Left renal cortex interstitium (tissue), 4 donors: ENCODE measurements at regions not wholly inside any gene's neighbourhood (a gene's known extent, or its start where the extent isn't known, plus 50 kb on each side); places are given as distances from the start of the nearest gene placed in this dataset.
"Not testable (repeated sequence)": the region's sequence is repeated elsewhere in the genome, so short reads cannot be mapped to it uniquely, and the experiment has no call there.

Experiments
- DNase-seq, 4 donors: peaks; one replicate each; pipeline ENCODE4 v3.0.0-alpha.2; 2013; ENCODE audit warnings: low read depth in 4 of 4, low spot score in 2 of 4, missing footprints in 1 of 4

DNA sequence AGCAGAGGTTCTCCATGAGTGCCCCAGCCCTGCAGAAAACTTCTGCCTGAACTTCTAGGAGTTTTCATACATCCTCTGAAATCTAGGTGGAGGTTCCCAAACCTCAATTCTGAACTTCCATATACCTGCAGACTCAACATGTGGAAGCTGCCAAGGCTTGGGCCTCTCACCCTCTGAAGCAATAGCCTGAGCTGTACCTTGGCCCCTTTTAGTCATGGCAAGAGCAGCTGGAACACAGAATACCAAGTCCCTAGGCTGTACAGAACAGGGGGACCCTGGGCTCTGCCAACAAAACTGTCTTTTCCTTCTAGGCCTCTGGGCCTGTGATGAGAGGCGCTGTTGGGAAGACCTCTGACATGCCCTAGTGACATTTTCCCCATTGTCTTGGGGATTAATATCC is 494.3 kb upstream of the FOXG1 start:
- no peak for DNase-seq

DNA sequence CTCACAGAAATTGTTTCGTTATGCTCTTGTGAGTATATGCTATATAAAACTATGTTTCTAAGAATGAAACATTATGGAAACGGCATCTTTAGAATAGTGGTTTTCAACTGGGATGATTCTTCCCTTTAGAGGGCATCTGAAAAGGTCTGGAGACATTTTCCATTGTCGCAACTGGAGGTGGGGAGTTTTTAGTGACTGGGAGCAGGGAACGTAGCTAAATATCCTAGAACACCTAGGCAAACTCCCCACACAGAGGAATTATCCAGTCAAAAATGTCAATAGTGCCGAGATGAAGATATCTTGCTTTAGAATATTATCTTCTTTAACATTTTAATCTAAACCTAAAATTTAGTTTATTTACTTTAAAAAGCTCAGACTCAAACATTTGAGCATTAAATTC is 486.1 kb upstream of the FOXG1 start:
- DNase-seq = no peak

DNA sequence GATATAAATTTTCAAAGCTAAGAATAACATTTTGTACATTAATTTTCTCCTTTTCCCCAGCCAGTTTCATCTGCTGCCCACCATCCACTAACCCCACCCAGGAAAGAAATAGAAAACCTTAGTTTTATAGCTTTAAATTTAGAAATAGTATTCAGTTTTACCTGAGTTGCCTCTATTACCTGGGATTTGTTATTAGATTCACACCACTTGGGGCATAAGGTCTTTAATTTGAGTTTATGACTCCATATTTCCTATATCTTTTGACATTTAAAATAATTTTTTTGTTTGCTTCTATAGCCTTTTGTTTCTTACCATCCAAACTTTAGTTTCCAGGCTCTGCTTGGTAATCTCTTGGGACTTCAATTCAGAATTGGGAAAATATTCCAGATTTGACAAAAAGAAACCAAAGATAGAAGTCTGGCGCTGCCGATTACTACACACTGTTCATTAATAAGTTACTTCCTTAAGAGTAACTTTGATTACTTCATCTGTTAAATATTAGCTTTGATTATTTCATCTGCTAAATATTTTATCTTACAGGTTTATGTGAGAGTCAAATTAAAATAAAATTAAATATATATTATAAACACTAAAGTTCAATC is 485.5 kb upstream of the FOXG1 start:
- no peak for DNase-seq

DNA sequence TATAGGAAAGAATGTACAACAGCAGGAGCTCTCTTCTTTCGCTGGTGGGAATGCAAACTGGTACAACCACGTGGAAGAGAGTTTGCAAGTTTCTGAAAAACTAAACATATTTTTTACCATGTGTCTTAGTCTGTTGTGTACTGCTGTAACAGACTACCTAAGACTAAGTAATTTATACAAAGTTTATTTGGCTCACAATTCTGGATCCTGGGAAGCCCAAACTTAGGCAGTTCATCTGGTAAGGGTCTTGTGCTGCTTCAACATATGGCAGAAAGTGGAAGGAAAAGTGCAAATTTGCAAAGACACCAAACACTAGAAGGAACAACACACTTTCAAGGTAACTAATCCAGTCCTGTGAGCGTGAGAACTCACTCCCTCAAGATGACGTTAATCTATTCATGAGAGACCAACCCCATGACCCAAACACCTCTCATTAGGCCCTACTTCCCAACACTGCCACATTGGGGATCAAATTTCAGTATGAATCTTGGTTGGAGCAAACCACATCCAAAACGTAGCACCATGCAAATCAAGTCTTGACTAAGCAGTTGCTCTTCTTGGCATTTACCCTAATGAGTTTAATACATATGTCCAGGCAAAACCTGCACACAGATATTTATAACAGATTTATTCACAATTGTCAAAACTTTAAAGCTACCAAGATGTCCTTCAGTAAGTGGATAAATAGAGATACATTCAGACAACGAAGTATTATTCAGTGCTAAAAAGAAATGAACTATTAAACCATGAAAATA is 481.9 kb upstream of the FOXG1 start:
- DNase-seq = no peak

DNA sequence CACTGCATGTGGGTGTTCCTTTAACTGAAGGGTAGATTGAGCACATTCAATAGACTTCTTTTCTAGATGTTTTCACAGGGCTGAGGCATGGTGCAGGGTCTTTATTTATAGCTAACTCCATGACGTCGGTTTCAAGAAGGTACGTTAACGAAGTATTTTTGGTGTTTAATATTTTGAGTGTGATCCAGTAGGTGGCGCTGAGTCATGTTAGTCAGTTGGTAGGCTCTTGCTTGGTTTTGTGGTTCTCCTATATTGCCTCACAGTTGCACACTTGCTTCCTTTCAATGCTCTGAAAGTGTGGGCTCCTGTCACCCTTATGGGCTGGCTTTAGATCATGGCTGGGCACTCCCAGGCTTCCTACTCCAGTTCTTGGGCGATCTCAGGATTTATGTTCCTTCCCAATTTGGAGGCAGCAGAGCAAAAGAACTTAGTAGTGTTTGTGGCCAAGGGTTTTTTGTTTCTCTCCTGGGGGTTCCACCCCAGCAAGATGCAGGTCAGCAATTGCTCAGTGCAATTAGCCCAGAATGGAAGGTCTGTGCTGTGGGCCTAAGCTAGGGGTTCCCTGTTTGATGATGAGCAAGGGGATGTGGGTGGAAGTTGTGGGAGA is 471.6 kb upstream of the FOXG1 start:
- DNase-seq = no peak

DNA sequence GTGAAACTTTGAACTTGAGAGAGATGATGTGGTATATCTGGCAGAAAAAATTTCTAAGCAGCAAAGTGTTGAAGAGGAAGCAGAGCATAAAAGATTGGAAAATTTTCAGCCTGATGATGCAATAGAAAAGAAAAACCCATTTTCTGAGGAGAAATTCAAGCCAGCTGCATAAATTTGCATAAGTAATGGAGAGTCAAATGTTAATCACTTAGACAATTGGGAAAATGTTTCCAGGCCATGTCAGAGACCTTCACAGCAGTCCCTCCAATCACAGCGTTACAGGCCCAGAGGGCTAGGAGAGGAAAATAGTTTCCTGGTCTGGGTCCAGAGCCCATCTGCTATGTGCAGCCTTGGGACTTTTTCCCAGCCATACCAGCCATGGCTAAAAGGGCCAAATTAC is 469.0 kb upstream of the FOXG1 start:
- no peak for DNase-seq

DNA sequence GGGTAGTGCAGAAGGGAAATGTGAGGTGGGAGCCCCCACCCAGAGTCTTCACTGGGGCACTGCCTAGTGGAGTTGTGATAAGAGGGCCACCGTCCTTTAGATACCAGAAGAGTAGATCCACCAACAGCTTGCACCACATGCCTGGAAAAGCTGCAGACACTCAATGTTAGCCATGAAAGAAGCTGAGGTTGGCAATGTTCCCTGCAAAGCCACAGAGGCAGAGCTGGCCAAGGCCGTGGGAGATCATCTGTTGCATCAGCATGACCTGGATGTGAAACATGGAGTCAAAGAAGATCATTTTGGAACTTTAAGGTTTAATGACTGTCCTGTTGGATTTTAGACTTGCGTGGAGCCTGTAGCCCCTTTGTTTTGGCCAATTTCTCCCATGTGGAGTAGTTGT is 468.4 kb upstream of the FOXG1 start:
- DNase-seq = no peak

DNA sequence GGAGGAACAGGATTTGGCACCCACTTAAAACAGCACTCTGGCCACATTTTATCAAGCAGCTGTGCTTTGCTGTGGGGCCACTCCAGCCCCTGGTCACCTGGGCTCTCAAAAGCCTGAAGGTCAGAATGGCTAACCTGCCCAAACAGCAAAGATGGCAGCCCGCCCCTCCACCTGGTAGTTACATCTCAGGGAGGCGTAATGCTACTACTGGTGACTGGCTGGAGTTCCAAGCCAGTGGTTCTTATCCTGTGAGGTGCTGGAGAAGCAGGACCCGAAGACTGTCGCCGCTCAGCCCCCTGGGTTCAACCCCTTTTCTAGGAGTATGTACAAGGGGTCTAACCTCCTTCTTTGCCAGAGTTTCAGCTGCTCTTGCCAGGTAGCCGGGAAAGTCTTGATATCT is 467.4 kb upstream of the FOXG1 start:
- no peak for DNase-seq

DNA sequence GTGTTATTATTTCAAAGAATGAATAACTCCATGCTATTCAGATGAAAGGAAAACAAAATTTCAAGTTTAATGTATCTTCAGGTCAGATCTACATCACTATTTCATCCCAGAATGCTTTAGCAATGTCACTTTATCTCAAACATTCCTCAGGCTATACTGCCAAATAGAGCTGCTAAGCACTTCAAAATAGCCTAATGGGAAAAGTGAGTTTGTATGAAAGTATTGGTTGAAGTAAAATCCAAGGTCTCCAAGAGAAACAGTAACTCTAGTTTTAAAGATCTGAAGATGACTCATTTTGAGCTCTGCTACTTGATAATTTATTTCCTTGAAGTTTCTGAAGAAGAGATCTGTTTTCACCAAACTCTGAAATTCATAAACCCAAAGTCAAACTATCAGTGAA is 466.2 kb upstream of the FOXG1 start:
- DNase-seq = no peak

DNA sequence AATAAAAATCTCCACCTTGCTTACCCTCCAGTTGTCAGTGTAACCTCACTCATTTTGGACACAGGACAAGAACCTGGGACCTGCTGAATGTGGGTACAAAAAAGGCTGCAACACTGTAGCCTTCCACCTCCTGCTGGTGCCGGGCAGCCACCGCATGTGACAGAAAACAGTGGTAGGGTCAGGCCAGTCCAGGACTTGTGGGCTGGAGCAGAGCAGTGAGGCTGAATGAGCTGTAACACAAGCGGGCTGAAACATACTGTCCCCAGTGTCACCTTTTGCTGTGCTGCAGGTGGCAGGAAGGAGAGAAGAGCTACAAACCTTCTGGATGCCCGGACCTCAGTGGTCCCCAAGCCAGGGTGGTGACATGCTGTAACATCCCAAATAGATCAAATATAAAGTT is 465.4 kb upstream of the FOXG1 start:
- no peak for DNase-seq

DNA sequence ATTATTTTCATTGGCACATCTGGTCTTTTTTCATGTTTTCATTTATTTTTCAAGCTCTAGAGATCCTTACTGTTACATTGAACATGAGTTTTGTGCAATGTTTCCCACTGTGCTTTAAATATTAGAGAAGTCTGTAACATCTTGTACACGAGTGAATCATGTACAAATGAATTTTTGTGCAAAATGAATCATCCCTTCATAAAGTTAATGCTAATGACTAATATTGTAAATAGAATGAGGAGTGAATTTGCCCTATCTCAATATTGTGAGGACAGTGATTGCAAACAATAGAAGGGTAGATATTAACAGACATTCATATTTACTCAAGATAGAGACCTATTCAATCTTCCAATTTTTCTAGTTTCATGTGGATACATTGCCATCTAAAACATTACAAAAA is 463.3 kb upstream of the FOXG1 start:
- no peak for DNase-seq

DNA sequence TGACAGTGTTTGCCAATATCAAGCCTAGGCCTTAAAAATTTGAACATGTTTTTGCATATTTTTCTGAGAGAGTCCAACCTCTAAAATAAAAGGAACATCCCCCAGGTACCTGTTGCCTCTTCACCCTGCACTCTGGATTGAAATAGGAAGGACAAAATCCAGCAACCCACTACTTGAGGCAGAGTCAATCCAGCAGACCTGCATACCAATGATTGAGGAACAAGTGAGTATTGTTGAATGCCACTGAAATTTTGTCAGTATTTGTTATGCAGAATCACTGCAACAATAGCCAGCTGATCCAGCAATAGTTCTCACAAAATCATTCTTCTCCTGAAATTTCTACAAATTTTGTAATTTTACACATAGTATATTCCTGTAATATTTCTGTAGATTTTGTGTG is 460.6 kb upstream of the FOXG1 start:
- DNase-seq = no peak

DNA sequence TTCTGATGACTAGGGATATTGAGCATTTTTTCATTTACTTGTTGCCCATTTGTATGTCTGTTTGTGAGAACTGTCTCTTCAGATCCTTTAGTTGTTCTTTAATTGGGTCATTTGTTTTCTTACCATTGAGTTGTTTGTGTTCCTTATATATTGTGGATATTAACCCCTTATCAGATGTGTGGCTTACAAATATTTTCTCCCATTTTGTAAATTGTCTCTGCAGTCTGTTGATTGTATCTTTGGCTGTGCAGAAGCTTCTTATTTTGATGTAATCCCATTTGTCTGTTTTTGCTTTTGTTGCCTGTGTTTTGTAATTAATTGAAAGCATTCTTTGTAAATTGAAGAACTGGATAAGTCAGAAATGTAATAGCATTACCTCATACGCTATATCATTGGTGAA is 459.1 kb upstream of the FOXG1 start:
- no peak for DNase-seq

DNA sequence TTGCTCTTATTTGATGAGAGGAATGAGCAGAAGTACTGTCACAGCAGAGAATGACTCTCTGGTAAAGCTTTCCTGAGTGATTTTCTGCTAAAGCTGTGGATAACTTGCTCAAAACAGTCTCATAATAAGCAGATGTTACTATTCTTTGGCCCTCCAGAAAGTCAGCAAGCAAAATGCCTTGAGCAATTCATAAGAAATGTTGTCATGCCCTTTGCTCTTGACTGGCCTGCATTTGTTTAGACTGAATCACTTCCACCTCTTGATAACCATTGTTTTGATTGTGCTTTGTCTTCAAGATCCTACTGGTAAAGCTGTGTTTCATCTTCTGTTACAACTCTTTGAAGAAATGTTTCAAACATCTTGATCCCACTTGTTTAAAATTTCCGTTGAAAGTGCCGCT is 457.9 kb upstream of the FOXG1 start:
- DNase-seq = no peak

DNA sequence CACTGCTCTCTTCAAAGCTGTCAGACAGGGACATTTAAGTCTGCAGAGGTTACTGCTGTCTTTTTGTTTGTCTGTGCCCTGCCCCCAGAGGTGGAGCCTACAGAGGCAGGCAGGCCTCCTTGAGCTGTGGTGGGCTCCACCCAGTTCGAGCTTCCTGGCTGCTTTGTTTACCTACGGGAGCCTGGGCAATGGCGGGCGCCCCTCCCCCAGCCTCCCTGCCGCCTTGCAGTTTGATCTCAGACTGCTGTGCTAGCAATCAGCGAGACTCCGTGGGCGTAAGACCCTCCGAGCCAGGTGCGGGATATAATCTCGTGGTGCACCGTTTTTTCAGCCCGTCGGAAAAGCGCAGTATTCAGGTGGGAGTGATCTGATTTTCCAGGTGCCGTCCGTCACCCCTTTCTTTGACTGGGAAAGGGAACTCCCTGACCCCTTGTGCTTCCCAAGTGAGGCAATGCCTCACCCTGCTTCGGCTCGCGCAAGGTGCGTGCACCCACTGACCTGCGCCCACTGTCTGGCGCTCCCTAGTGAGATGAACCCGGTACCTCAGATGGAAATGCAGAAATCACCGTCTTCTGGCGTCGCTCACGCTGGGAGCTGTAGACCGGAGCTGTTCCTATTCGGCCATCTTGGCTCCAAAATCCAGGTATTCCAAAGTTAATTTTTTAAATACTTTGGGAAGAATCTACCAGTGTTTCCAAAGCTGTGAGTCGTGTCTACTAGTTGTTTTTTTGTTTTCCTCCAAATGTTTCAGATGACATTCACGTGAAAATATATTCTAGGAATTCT is 448.5 kb upstream of the FOXG1 start:
- not testable (repeated sequence) for DNase-seq

DNA sequence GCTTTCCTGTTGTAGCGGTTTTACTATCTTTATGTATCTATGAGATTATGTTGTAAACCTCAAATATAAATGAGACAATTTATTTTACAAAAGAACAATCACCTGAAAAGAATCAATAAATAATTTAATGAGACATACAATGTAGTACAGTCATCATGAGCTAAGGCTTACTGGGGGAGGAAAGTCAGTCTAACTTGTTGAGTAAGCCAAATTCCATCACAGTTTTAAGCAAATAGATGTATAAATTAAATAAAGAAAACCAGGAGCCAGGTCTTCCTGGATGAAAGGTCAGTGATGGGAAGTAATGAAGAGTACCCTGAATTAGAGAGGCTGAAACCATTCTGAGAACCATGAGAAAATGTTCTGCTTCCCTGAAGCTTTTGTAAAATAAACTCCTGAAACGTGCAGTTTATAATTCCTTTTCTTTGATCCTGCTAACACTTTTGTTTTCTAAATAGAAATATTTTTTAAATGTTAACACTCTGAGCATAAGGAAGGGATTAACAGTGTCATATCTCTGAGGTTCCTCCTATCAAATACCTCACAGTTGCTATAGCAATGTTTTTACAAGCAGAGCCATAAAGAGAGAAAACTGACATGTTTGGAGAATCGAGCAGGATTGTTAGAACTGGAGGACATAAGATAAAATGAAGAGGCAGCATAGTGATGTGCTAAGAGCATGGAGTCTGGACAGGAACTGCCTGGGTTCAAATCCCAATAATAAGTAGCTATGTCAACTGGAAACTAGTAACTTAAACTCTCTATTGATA is 444.9 kb upstream of the FOXG1 start:
- no peak for DNase-seq

DNA sequence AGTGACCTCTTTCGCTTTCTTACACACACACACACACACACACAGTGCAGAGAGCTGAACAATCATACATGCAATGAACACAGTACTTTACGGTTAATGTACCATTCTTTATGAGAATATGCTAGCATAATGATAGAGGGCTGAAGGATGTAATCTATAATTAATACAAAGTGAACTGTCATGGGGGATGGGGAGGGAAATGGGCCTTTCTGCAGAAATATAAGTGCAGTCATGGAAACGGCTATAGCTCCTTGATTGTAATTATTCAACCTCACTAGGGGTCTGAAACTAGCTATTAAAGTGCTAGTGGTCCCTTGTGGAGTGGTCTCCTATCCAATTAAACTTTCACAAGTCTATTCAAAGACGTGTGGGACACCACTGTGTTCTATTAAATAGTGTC is 443.2 kb upstream of the FOXG1 start:
- DNase-seq = no peak

DNA sequence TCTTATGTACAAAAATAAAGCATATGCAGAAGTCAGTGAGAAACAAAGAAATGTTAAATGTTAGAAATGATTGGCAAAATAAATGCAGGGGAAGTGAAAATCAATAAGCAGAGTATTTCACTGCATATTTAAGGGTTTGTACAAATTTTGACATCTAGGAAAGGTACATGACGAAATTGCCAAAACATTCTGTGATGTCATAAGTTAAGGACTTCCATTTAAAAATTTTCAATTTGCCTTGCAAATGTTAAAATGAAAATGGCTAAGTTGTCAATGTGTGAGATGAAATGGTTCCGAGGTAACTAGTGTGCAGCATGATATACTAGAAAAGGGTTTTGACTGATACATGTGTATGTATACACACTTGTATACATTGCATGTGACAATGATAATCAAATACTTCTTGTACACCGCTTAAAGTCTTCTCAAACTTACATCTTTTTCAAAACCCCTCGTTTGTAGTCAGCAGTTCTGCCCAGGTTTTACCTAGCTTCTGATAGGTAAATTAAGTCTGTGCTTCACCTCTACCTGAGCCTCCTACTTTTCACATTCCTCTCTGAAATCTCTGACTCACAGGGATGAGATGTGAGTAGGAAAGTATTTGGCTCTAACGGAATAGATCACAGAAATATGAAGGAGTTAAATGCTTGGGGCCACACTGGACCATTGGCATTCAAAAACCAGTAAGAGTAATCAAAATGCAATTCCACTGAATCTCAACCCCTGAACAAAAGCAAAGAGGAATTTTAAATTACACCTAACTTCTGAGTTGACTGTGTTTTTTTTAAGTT is 442.4 kb upstream of the FOXG1 start:
- no peak for DNase-seq

DNA sequence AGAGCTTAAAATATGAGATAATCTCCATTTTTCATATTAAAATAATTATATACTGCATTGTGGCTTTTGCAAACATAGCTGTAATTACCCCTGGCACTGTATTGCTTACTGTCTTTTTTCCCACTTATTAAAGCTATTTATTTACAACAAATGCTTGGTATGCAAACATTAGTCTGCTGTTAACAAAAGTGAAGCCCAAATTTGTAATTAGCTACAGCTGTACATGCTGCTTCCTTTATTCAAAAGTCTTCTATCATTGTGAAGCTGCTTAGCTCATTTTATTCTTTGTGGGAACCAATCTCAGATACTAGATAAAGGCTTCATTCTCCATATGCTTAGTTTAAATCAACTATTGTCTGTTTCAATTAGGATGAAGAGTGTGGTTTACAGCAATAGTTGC is 425.8 kb upstream of the FOXG1 start:
- DNase-seq = no peak

DNA sequence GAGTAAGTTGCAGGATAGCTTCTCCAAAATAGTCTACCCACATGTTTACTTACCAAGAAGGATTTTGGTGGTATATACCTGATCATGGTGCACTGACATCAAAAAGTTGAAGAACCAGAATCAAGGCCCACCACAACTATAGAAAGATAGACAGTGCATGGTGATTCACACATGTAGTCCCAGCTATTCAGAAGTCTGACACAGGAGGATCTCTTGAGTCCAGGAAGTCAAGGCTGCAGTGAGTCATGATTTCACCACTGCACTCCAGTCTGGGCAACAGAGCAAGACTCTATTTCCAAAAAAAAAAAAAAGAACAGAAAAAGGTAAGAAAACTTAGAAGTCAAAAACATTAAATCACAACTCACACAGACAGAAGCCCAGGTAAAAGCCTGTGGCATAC is 422.2 kb upstream of the FOXG1 start:
- no peak for DNase-seq
